ENCODE measurements at regions not wholly inside any gene's neighbourhood (a gene's known extent, or its start where the extent isn't known, plus 50 kb on each side); places are given as distances from the start of the nearest gene placed in this dataset.

- no peak overlapping the region for H3K4me2 ChIP-seq (ENCODE audit: low read depth, low read length, poor library complexity, severe bottlenecking)
- no peak overlapping the region for H3K4me3 ChIP-seq (ENCODE audit: insufficient read depth, low read length, poor library complexity, severe bottlenecking)
- H4K20me1 ChIP-seq (ENCODE audit: low read depth, low read length): no peaks in the 10 kb centered on the region
- H3K36me3 ChIP-seq (ENCODE audit: low read length): no peaks in the 10 kb centered on the region
- H3K27ac ChIP-seq (ENCODE audit: low read depth, low read length): no peak overlapping the region
- no peaks in the 10 kb centered on the region for H3K27me3 ChIP-seq (ENCODE audit: low read length)
- H2AFZ ChIP-seq (ENCODE audit: low read depth, low read length, severe bottlenecking): no peak overlapping the region
- H3K9me2 ChIP-seq (replicated peaks; ENCODE audit: insufficient read depth, low read length): no peaks in the 10 kb centered on the region
- H3F3A ChIP-seq (ENCODE audit: insufficient read depth): no peaks in the 10 kb centered on the region
- H3K9me3 ChIP-seq (ENCODE audit: insufficient read depth, low read length): no peaks in the 10 kb centered on the region
- no peak for TF ChIP-seq CTCF (IDR thresholded peaks at IDR 0.05; ENCODE audit: insufficient read depth, low read length, poor library complexity, severe bottlenecking)
- no peak for TF ChIP-seq EZH2phosphoT487 (conservative IDR thresholded peaks at IDR 0.05; ENCODE audit: low read length)
- no peaks in the 10 kb centered on the region for H3K79me2 ChIP-seq (ENCODE audit: insufficient read depth, low read length)
- H3K9ac ChIP-seq (ENCODE audit: low read length): no peak overlapping the region
Measured at GRCh38 chr14:95446470-95446869, 70.0 kb downstream of the SYNE3 start.

GRCh38 chr14:95445676-95446075 is 70.8 kb downstream of the SYNE3 start:
- H2AFZ ChIP-seq (ENCODE audit: low read depth, low read length, severe bottlenecking): no peak overlapping the region
- H3K27me3 ChIP-seq (ENCODE audit: low read length): no peaks in the 10 kb centered on the region
- no peaks in the 10 kb centered on the region for H3K36me3 ChIP-seq (ENCODE audit: low read length)
- no peaks in the 10 kb centered on the region for H3K9me2 ChIP-seq (replicated peaks; ENCODE audit: insufficient read depth, low read length)
- TF ChIP-seq EZH2phosphoT487 (conservative IDR thresholded peaks at IDR 0.05; ENCODE audit: low read length) (no peak), CTCF (IDR thresholded peaks at IDR 0.05; ENCODE audit: insufficient read depth, low read length, poor library complexity, severe bottlenecking) (no peak)
- no peak overlapping the region for H3K9ac ChIP-seq (ENCODE audit: low read length)
- H3K4me2 ChIP-seq (ENCODE audit: low read depth, low read length, poor library complexity, severe bottlenecking): no peak overlapping the region
- H3K4me3 ChIP-seq (ENCODE audit: insufficient read depth, low read length, poor library complexity, severe bottlenecking): no peak overlapping the region
- H3K79me2 ChIP-seq (ENCODE audit: insufficient read depth, low read length): no peaks in the 10 kb centered on the region
- H3K27ac ChIP-seq (ENCODE audit: low read depth, low read length): no peak overlapping the region
- H3K9me3 ChIP-seq (ENCODE audit: insufficient read depth, low read length): no peaks in the 10 kb centered on the region
- no peaks in the 10 kb centered on the region for H4K20me1 ChIP-seq (ENCODE audit: low read depth, low read length)
- no peaks in the 10 kb centered on the region for H3F3A ChIP-seq (ENCODE audit: insufficient read depth)

- Histone ChIP-seq H3K4me2 (ENCODE audit: low read depth, low read length, poor library complexity, severe bottlenecking) (no peak overlapping the region), H2AFZ (ENCODE audit: low read depth, low read length, severe bottlenecking) (no peak overlapping the region), H3F3A (ENCODE audit: insufficient read depth) (no peaks in the 10 kb centered on the region), H3K27me3 (ENCODE audit: low read length) (no peaks in the 10 kb centered on the region), H4K20me1 (ENCODE audit: low read depth, low read length) (no peaks in the 10 kb centered on the region), H3K4me3 (ENCODE audit: insufficient read depth, low read length, poor library complexity, severe bottlenecking) (no peak overlapping the region), H3K79me2 (ENCODE audit: insufficient read depth, low read length) (no peaks in the 10 kb centered on the region), H3K9me2 (replicated peaks; ENCODE audit: insufficient read depth, low read length) (no peaks in the 10 kb centered on the region), H3K9ac (ENCODE audit: low read length) (no peak overlapping the region), H3K27ac (ENCODE audit: low read depth, low read length) (no peak overlapping the region), H3K9me3 (ENCODE audit: insufficient read depth, low read length) (no peaks in the 10 kb centered on the region), H3K36me3 (ENCODE audit: low read length) (no peaks in the 10 kb centered on the region)
- TF ChIP-seq EZH2phosphoT487 (conservative IDR thresholded peaks at IDR 0.05; ENCODE audit: low read length) (no peak), CTCF (IDR thresholded peaks at IDR 0.05; ENCODE audit: insufficient read depth, low read length, poor library complexity, severe bottlenecking) (no peak)
Measured at GRCh38 chr14:95445161-95445560, 71.3 kb downstream of the SYNE3 start.
